WTC11 (cell line): ENCODE measurements at regions not wholly inside any gene's neighbourhood (a gene's known extent, or its start where the extent isn't known, plus 50 kb on each side); places are given as distances from the start of the nearest gene placed in this dataset.
"Not testable (repeated sequence)": the region's sequence is repeated elsewhere in the genome, so short reads cannot be mapped to it uniquely, and the experiment has no call there.

Experiments used
- ATAC-seq: fragments of 200-7000 bp; cut with Tn5 transposase; 2 replicates; pipeline ENCODE4 v1.10.0; 2021; ENCODE audit warnings: mild to moderate bottlenecking, moderate library complexity
- CTCF ChIA-PET: fragments of 300-600 bp; sonication (Branson Sonifier 250); formaldehyde crosslinking; loops from one replicate; lab custom pipeline; 2021; ENCODE audit warnings: antibody characterized with exemption; lab: Charles Lee
- POLR2A ChIA-PET: fragments of 350-600 bp; sonication (Branson Sonifier 250); formaldehyde crosslinking; loops from one replicate; lab custom pipeline; 2021; ENCODE audit warnings: antibody characterized with exemption; lab: Charles Lee
- DNase-seq: peaks from one replicate; pipeline ENCODE4 v3.0.0; 2021; ENCODE audit warnings: low spot score
- H3K27ac Mint-ChIP-seq: 2 replicates; pipeline ENCODE4 v1.8.0; 2021; ENCODE audit warnings: mixed read lengths
- H3K27me3 Mint-ChIP-seq: 2 replicates; pipeline ENCODE4 v1.8.0; 2021; ENCODE audit warnings: low read depth, mild to moderate bottlenecking, moderate library complexity, mixed read lengths
- H3K36me3 Mint-ChIP-seq: 2 replicates; pipeline ENCODE4 v1.8.0; 2021; ENCODE audit warnings: mixed read lengths
- H3K4me1 Mint-ChIP-seq: 2 replicates; pipeline ENCODE4 v1.8.0; 2022; ENCODE audit warnings: mixed read lengths
- H3K4me3 Mint-ChIP-seq: 2 replicates; pipeline ENCODE4 v1.8.0; 2021; ENCODE audit warnings: mild to moderate bottlenecking, moderate library complexity, mixed read lengths
- H3K9me3 Mint-ChIP-seq: 2 replicates; pipeline ENCODE4 v1.8.0; 2021; ENCODE audit warnings: mixed read lengths
- FOXK1 ChIP-seq: sonication (generic); formaldehyde crosslinking; IDR thresholded peaks from 2 replicates; pipeline ENCODE4 v1.8.0; 2022; ENCODE audit warnings: mild to moderate bottlenecking, moderate library complexity, missing genetic modification reagents
- GRHL2 ChIP-seq: fragments of 250-450 bp; sonication (Bioruptor Pico); IDR thresholded peaks from 2 replicates; pipeline ENCODE4 v1.8.0; 2022; ENCODE audit warnings: mild to moderate bottlenecking, moderate library complexity; ENCODE audit not compliant: insufficient replicate concordance, severe bottlenecking
- MXD4 ChIP-seq: fragments of 250-450 bp; sonication (Bioruptor Pico); IDR thresholded peaks from 2 replicates; pipeline ENCODE4 v1.8.0; 2021; ENCODE audit warnings: mild to moderate bottlenecking, moderate library complexity, borderline replicate concordance
- MYBL2 ChIP-seq: sonication (generic); formaldehyde crosslinking; IDR thresholded peaks from 2 replicates; pipeline ENCODE4 v1.8.1; 2023; ENCODE audit warnings: mild to moderate bottlenecking, moderate library complexity, missing genetic modification reagents
- SP1 ChIP-seq: sonication (generic); formaldehyde crosslinking; conservative IDR thresholded peaks from 2 replicates; pipeline ENCODE4 v1.8.1; 2022; ENCODE audit warnings: missing genetic modification reagents
- TF ChIP-seq, protein P1 (sequence below): sonication (generic); formaldehyde crosslinking; IDR thresholded peaks from 2 replicates; pipeline ENCODE4 v1.8.1; 2022; ENCODE audit warnings: missing genetic modification reagents, borderline replicate concordance
- TF ChIP-seq, protein P2 (sequence below): sonication (generic); formaldehyde crosslinking; IDR thresholded peaks from 2 replicates; pipeline ENCODE4 v1.8.0; 2023; ENCODE audit warnings: mild to moderate bottlenecking, missing genetic modification reagents
- TF ChIP-seq, protein P3 (sequence below): sonication (generic); formaldehyde crosslinking; IDR thresholded peaks from 2 replicates; pipeline ENCODE4 v1.8.1; 2023; ENCODE audit warnings: mild to moderate bottlenecking, missing genetic modification reagents

DNA sequence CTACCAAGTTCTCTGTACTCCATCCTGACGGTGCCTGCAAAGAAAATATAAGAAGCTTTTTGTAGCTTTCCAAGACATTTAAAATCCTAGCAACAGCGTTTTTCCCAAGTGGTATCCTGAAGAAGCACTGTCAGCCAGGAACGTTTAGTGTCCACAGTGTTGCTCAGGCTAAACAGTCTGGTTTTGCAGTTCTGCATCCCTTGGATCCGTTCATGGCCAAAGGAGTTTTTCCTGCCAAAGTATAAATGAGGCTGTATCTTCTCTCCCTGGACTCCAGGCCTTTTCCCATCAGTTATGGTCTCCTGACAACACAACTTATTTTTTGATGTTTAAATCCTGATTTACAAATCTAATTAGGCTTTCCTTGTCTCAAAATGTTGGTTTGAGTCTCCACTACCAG is 925.8 kb downstream of the TLE1 start:
- H3K4me3 Mint-ChIP-seq = no peak overlapping the region
- H3K9me3 Mint-ChIP-seq = peaks cover 6% of the 10 kb centered on the region
- POLR2A ChIA-PET = no interaction called here
- no peak overlapping the region for H3K27ac Mint-ChIP-seq
- no peak for ATAC-seq
- H3K36me3 Mint-ChIP-seq = peaks cover 5% of the 10 kb centered on the region; the same call in 1 of the 2 replicates
- no peak for TF ChIP-seq MYBL2 (CRISPR knock-in tag)
- TF ChIP-seq, protein P1, sequence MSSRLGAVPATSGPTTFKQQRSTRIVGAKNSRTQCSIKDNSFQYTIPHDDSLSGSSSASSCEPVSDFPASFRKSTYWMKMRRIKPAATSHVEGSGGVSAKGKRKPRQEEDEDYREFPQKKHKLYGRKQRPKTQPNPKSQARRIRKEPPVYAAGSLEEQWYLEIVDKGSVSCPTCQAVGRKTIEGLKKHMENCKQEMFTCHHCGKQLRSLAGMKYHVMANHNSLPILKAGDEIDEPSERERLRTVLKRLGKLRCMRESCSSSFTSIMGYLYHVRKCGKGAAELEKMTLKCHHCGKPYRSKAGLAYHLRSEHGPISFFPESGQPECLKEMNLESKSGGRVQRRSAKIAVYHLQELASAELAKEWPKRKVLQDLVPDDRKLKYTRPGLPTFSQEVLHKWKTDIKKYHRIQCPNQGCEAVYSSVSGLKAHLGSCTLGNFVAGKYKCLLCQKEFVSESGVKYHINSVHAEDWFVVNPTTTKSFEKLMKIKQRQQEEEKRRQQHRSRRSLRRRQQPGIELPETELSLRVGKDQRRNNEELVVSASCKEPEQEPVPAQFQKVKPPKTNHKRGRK (CRISPR knock-in tag) = no peak
- TF ChIP-seq, protein P2, sequence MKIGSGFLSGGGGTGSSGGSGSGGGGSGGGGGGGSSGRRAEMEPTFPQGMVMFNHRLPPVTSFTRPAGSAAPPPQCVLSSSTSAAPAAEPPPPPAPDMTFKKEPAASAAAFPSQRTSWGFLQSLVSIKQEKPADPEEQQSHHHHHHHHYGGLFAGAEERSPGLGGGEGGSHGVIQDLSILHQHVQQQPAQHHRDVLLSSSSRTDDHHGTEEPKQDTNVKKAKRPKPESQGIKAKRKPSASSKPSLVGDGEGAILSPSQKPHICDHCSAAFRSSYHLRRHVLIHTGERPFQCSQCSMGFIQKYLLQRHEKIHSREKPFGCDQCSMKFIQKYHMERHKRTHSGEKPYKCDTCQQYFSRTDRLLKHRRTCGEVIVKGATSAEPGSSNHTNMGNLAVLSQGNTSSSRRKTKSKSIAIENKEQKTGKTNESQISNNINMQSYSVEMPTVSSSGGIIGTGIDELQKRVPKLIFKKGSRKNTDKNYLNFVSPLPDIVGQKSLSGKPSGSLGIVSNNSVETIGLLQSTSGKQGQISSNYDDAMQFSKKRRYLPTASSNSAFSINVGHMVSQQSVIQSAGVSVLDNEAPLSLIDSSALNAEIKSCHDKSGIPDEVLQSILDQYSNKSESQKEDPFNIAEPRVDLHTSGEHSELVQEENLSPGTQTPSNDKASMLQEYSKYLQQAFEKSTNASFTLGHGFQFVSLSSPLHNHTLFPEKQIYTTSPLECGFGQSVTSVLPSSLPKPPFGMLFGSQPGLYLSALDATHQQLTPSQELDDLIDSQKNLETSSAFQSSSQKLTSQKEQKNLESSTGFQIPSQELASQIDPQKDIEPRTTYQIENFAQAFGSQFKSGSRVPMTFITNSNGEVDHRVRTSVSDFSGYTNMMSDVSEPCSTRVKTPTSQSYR = no peak
- no peak for TF ChIP-seq GRHL2 (CRISPR knock-in tag)
- TF ChIP-seq MXD4 (CRISPR knock-in tag) = no peak
- no peaks in the 10 kb centered on the region for H3K27me3 Mint-ChIP-seq
- no peaks in the 10 kb centered on the region for H3K4me1 Mint-ChIP-seq
- DNase-seq = no peak
- CTCF ChIA-PET = no interaction called here

DNA sequence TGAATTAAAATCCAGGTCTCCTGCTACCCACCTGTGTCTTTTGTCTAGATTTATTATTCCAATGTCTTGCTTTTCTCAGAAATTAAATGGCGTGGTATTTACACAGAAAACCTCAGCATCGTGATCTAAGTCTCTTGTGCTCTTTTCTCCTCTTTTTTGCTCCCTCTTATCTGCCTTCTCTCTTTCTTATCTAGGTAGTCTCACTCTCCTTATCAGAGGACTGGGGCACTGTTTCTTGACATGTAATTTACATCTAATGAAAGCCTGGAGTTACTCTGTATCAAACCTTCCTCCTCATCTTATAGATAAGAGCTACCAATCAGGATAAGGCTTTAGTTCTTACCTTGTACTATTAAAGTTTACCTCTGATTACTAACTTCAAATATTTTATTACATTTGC is 933.8 kb downstream of the TLE1 start:
- TF ChIP-seq, protein P2 = no peak
- TF ChIP-seq MXD4 (CRISPR knock-in tag) = no peak
- TF ChIP-seq, all 79 proteins: peak for 0
- DNase-seq (no peak), ATAC-seq (no peak)
- H3K27ac Mint-ChIP-seq = no peak overlapping the region
- ChIA-PET POLR2A (no interaction called here), CTCF (no interaction called here)
- no peak overlapping the region for H3K4me3 Mint-ChIP-seq
- H3K27me3 Mint-ChIP-seq = no peaks in the 10 kb centered on the region
- H3K36me3 Mint-ChIP-seq = no peaks in the 10 kb centered on the region
- H3K4me1 Mint-ChIP-seq = no peaks in the 10 kb centered on the region
- H3K9me3 Mint-ChIP-seq = no peaks in the 10 kb centered on the region

DNA sequence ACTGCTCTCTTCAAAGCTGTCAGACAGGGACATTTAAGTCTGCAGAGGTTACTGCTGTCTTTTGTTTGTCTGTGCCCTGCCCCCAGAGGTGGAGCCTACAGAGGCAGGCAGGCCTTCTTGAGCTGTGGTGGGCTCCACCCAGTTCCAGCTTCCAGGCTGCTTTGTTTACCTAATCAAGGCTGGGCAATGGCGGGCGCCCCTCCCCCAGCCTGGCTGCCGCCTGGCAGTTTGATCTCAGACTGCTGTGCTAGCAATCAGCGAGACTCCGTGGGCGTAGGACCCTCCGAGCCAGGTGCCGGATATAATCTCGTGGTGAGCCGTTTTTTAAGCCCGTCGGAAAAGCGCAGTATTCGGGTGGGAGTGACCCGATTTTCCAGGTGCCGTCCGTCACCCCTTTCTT is 942.3 kb downstream of the TLE1 start:
- H3K27ac Mint-ChIP-seq, H3K36me3 Mint-ChIP-seq, POLR2A ChIA-PET, H3K9me3 Mint-ChIP-seq, H3K4me1 Mint-ChIP-seq, H3K27me3 Mint-ChIP-seq, ATAC-seq, CTCF ChIA-PET: not testable (repeated sequence)
- DNase-seq = peak; percentile 67
- 0 out of 2 replicates have a peak, but pooled peaks have one; percentile 20 for TF ChIP-seq FOXK1 (CRISPR knock-in tag)
- H3K4me3 Mint-ChIP-seq = peak overlapping the region; percentile 49

DNA sequence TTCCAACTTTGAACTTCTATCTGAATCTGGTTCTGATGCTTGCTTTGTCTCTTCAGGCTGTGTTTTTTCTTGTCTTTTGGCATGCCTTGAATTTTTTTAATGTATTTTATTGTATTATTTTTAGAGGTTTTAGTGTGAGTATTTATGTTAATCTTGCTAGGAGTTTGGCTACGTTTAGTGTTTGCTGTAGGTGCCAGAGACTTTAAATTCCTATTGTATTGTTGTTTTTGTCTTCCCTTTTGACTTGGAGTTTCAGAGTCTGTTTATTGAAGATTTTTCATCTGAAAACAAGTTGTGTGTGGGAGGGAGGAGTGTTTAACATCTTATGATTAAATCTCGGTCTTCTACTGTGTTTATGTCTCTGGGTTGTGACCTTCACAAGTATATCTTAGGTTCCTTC is 956.8 kb downstream of the TLE1 start:
- ChIA-PET POLR2A (no interaction called here), CTCF (no interaction called here)
- Mint-ChIP-seq H3K4me3 (no peak overlapping the region), H3K27ac (no peak overlapping the region), H3K36me3 (no peaks in the 10 kb centered on the region), H3K4me1 (no peaks in the 10 kb centered on the region), H3K27me3 (no peaks in the 10 kb centered on the region), H3K9me3 (peaks cover 4% of the 10 kb centered on the region; the same call in 1 of the 2 replicates)
- no peak for DNase-seq
- no peak for ATAC-seq
- TF ChIP-seq MXD4 (CRISPR knock-in tag) (no peak), SP1 (CRISPR knock-in tag) (no peak)
- TF ChIP-seq, protein P3, sequence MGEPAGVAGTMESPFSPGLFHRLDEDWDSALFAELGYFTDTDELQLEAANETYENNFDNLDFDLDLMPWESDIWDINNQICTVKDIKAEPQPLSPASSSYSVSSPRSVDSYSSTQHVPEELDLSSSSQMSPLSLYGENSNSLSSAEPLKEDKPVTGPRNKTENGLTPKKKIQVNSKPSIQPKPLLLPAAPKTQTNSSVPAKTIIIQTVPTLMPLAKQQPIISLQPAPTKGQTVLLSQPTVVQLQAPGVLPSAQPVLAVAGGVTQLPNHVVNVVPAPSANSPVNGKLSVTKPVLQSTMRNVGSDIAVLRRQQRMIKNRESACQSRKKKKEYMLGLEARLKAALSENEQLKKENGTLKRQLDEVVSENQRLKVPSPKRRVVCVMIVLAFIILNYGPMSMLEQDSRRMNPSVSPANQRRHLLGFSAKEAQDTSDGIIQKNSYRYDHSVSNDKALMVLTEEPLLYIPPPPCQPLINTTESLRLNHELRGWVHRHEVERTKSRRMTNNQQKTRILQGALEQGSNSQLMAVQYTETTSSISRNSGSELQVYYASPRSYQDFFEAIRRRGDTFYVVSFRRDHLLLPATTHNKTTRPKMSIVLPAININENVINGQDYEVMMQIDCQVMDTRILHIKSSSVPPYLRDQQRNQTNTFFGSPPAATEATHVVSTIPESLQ (CRISPR knock-in tag) = no peak
